ENCODE measurements at regions not wholly inside any gene's neighbourhood (a gene's known extent, or its start where the extent isn't known, plus 50 kb on each side); places are given as distances from the start of the nearest gene placed in this dataset.
"Not testable (repeated sequence)": the region's sequence is repeated elsewhere in the genome, so short reads cannot be mapped to it uniquely, and the experiment has no call there.

GRCh38 chr18:60888071-60888624 lies 445.1 kb upstream of the CDH20 start:
- in situ Hi-C loops (cut with MboI; ENCODE audit: low sequenced_read_pairs), result no loop called here

GRCh38 chr18:60889442-60889841 lies 443.8 kb upstream of the CDH20 start:
- in situ Hi-C loops (cut with MboI; ENCODE audit: low sequenced_read_pairs), result no loop called here

GRCh38 chr18:60891936-60892335 lies 441.3 kb upstream of the CDH20 start:
- in situ Hi-C loops (cut with MboI; ENCODE audit: low sequenced_read_pairs), result no loop called here

- in situ Hi-C loops (cut with MboI; ENCODE audit: low sequenced_read_pairs), result no loop called here
Measured at GRCh38 chr18:60892441-60892840, 440.8 kb upstream of the CDH20 start.

- in situ Hi-C loops (cut with MboI; ENCODE audit: low sequenced_read_pairs), result no loop called here
Measured at GRCh38 chr18:60892855-60893254, 440.4 kb upstream of the CDH20 start.

- in situ Hi-C loops (cut with MboI; ENCODE audit: low sequenced_read_pairs), result no loop called here
Measured at GRCh38 chr18:60893355-60894097, 439.7 kb upstream of the CDH20 start.

- in situ Hi-C loops (cut with MboI; ENCODE audit: low sequenced_read_pairs), result no loop called here
Measured at GRCh38 chr18:60894254-60894945, 438.8 kb upstream of the CDH20 start.

- in situ Hi-C loops (cut with MboI; ENCODE audit: low sequenced_read_pairs), result no loop called here
Measured at GRCh38 chr18:60895181-60895580, 438.0 kb upstream of the CDH20 start.

- in situ Hi-C loops (cut with MboI; ENCODE audit: low sequenced_read_pairs), result no loop called here
Measured at GRCh38 chr18:60898111-60898510, 435.1 kb upstream of the CDH20 start.

- in situ Hi-C loops (cut with MboI; ENCODE audit: low sequenced_read_pairs), result no loop called here
Measured at GRCh38 chr18:60905699-60906098, 427.5 kb upstream of the CDH20 start.

- in situ Hi-C loops (cut with MboI; ENCODE audit: low sequenced_read_pairs), result no loop called here
Measured at GRCh38 chr18:60910534-60910933, 422.7 kb upstream of the CDH20 start.

- in situ Hi-C loops (cut with MboI; ENCODE audit: low sequenced_read_pairs), result no loop called here
Measured at GRCh38 chr18:60911504-60911903, 421.7 kb upstream of the CDH20 start.

- in situ Hi-C loops (cut with MboI; ENCODE audit: low sequenced_read_pairs), result no loop called here
Measured at GRCh38 chr18:60915160-60915559, 418.1 kb upstream of the CDH20 start.

- in situ Hi-C loops (cut with MboI; ENCODE audit: low sequenced_read_pairs), result not testable (repeated sequence)
Measured at GRCh38 chr18:60918862-60919261, 414.4 kb upstream of the CDH20 start.

GRCh38 chr18:60925892-60926291 lies 407.3 kb upstream of the CDH20 start:
- in situ Hi-C loops (cut with MboI; ENCODE audit: low sequenced_read_pairs), result no loop called here

- in situ Hi-C loops (cut with MboI; ENCODE audit: low sequenced_read_pairs), result no loop called here
Measured at GRCh38 chr18:60929966-60930365, 403.3 kb upstream of the CDH20 start.

GRCh38 chr18:60935041-60935910 lies 398.0 kb upstream of the CDH20 start:
- in situ Hi-C loops (cut with MboI; ENCODE audit: low sequenced_read_pairs), result no loop called here

- in situ Hi-C loops (cut with MboI; ENCODE audit: low sequenced_read_pairs), result no loop called here
Measured at GRCh38 chr18:60936101-60936500, 397.1 kb upstream of the CDH20 start.

GRCh38 chr18:60943297-60943696 lies 389.9 kb upstream of the CDH20 start:
- in situ Hi-C loops (cut with MboI; ENCODE audit: low sequenced_read_pairs), result no loop called here

GRCh38 chr18:60950634-60951033 lies 382.6 kb upstream of the CDH20 start:
- in situ Hi-C loops (cut with MboI; ENCODE audit: low sequenced_read_pairs), result no loop called here

GRCh38 chr18:60951091-60951490 lies 382.1 kb upstream of the CDH20 start:
- in situ Hi-C loops (cut with MboI; ENCODE audit: low sequenced_read_pairs), result no loop called here

All from HL-60/S4 (cell line).